ENCODE measurements at regions not wholly inside any gene's neighbourhood (a gene's known extent, or its start where the extent isn't known, plus 50 kb on each side); places are given as distances from the start of the nearest gene placed in this dataset.

GRCh38 chr11:80297858-80298632 lies 857.2 kb upstream of the TENM4 start:
- BruUV-seq (replicated peaks), result no TSS peak
- Histone ChIP-seq H3K27ac (ENCODE audit: control insufficient read depth, insufficient read depth) (no peak overlapping the region), H4K20me1 (ENCODE audit: control insufficient read depth, insufficient read depth) (no peaks in the 10 kb centered on the region), H3K27me3 (replicated peaks in 1 of 2; ENCODE audit: control insufficient read depth in 2 of 2, insufficient read depth in 2 of 2, low read length in 1 of 2) (no peaks in the 10 kb centered on the region), H3K4me1 (ENCODE audit: control insufficient read depth, insufficient read depth, low read length) (no peaks in the 10 kb centered on the region), H3K4me2 (ENCODE audit: control insufficient read depth, insufficient read depth) (no peak overlapping the region), H3K79me2 (ENCODE audit: control insufficient read depth, insufficient read depth, low read length) (no peaks in the 10 kb centered on the region), H3K9ac (ENCODE audit: control insufficient read depth, insufficient read depth, low read length) (no peak overlapping the region), H3K9me3 (replicated peaks; ENCODE audit: control insufficient read depth, insufficient read depth, low read length) (no peaks in the 10 kb centered on the region), H3K4me3 (no peak overlapping the region), H3K36me3 (ENCODE audit: control insufficient read depth in 2 of 2, insufficient read depth in 2 of 2, low read length in 1 of 2) (no peaks in the 10 kb centered on the region), H2AFZ (ENCODE audit: control insufficient read depth, low read depth, low read length) (no peak overlapping the region)
- in situ Hi-C loops (cut with MboI) (no loop called here), intact Hi-C loops (cut with micrococcal nuclease; ENCODE audit: unreplicated experiment) (no loop called here)
- ChIA-PET SMC1A (ENCODE audit: uncharacterized antibody, unreplicated experiment) (interaction anchor here (1.4 kb wide), 1 partner anchor 12 kb away, joined by 6 read pairs; no protein-coding TSS in a partner anchor), POLR2A (no interaction called here), CTCF (no interaction called here), RAD21 (ENCODE audit: unreplicated experiment) (no interaction called here)
- 7% methylated on average over 5 of the region's 5 CpGs for WGBS (ENCODE audit: insufficient coverage, insufficient replicate concordance, low lambda C conversion rate, missing lambda C conversion rate)
- no peak for TF ChIP-seq BACH1 (IDR thresholded peaks at IDR 0.05; ENCODE audit: borderline replicate concordance)
- no peak for TF ChIP-seq ZNF687 (IDR thresholded peaks at IDR 0.05)
- no peak for FAIRE-seq
- DNase-seq (ENCODE audit: low read depth, low spot score), result no peak
- no peak for ATAC-seq

GRCh38 chr11:80293293-80293692 lies 852.5 kb upstream of the TENM4 start:
- CTCF ChIA-PET, result no interaction called here
- Histone ChIP-seq H3K27me3 (replicated peaks in 1 of 2; ENCODE audit: control insufficient read depth in 2 of 2, insufficient read depth in 2 of 2, low read length in 1 of 2) (no peaks in the 10 kb centered on the region), H3K36me3 (ENCODE audit: control insufficient read depth in 2 of 2, insufficient read depth in 2 of 2, low read length in 1 of 2) (no peaks in the 10 kb centered on the region), H3K9me3 (replicated peaks; ENCODE audit: control insufficient read depth, insufficient read depth, low read length) (no peaks in the 10 kb centered on the region), H4K20me1 (ENCODE audit: control insufficient read depth, insufficient read depth) (no peaks in the 10 kb centered on the region), H3K27ac (ENCODE audit: control insufficient read depth, insufficient read depth) (no peak overlapping the region), H3K4me2 (ENCODE audit: control insufficient read depth, insufficient read depth) (no peak overlapping the region), H2AFZ (ENCODE audit: control insufficient read depth, low read depth, low read length) (no peak overlapping the region), H3K9ac (ENCODE audit: control insufficient read depth, insufficient read depth, low read length) (no peak overlapping the region), H3K79me2 (ENCODE audit: control insufficient read depth, insufficient read depth, low read length) (no peaks in the 10 kb centered on the region), H3K4me3 (no peak overlapping the region), H3K4me1 (ENCODE audit: control insufficient read depth, insufficient read depth, low read length) (no peaks in the 10 kb centered on the region)
- POLR2A ChIA-PET, result no interaction called here
- WGBS (ENCODE audit: insufficient coverage, insufficient replicate concordance, low lambda C conversion rate, missing lambda C conversion rate), result 50% methylated on average over 2 of the region's 2 CpGs
- intact Hi-C loops (cut with micrococcal nuclease; ENCODE audit: unreplicated experiment), result no loop called here
- SMC1A ChIA-PET (ENCODE audit: uncharacterized antibody, unreplicated experiment), result no interaction called here
- RAD21 ChIA-PET (ENCODE audit: unreplicated experiment), result no interaction called here
- TF ChIP-seq ZNF622 (IDR thresholded peaks at IDR 0.05) (no peak), NBN (IDR thresholded peaks at IDR 0.05) (no peak), EED (IDR thresholded peaks at IDR 0.05; ENCODE audit: low read depth) (no peak), MEF2A (IDR thresholded peaks at IDR 0.05; ENCODE audit: insufficient read depth, low read depth, low read length) (no peak), RUNX3 (IDR thresholded peaks at IDR 0.05; ENCODE audit: low read length) (no peak), ZSCAN29 (IDR thresholded peaks at IDR 0.05) (no peak), NR2C1 (IDR thresholded peaks at IDR 0.05) (no peak), STAT3 (IDR thresholded peaks at IDR 0.05; ENCODE audit: low read depth, low read length) (no peak), ZBED1 (IDR thresholded peaks at IDR 0.05; ENCODE audit: borderline replicate concordance) (no peak), CEBPB (IDR thresholded peaks at IDR 0.05; ENCODE audit: borderline replicate concordance in 1 of 2, low read depth in 2 of 2, low read length in 2 of 2) (no peak)
- no peak for DNase-seq (ENCODE audit: low read depth, low spot score)
- no peak for FAIRE-seq
- no TSS peak for BruUV-seq (replicated peaks)
- in situ Hi-C loops (cut with MboI), result no loop called here
- no peak for ATAC-seq
